Testis (tissue), 2 donors: ENCODE measurements at regions not wholly inside any gene's neighbourhood (a gene's known extent, or its start where the extent isn't known, plus 50 kb on each side); places are given as distances from the start of the nearest gene placed in this dataset.

Experiments used
- POLR2A ChIP-seq: fragments of 450-650 bp; IDR thresholded peaks from one replicate; pipeline ENCODE4 v1.6.1; 2017; ENCODE audit warnings: antibody characterized with exemption, mild to moderate bottlenecking, moderate library complexity
- TF ChIP-seq, protein P1 (sequence below), 3 experiments: fragments of 450-650 bp in 2 of 3; fragments of 200-600 bp in 1 of 3; sonication (generic) in 1 of 3; IDR thresholded peaks; one replicate each; pipeline ENCODE4 v1.5.1; 2016 to 2019; ENCODE audit warnings: antibody characterized with exemption in 3 of 3, mild to moderate bottlenecking in 2 of 3, moderate library complexity in 1 of 3

GRCh38 chr20:53692465-53693067, 98.9 kb upstream of the ZNF217 start:
- TF ChIP-seq, protein P1, sequence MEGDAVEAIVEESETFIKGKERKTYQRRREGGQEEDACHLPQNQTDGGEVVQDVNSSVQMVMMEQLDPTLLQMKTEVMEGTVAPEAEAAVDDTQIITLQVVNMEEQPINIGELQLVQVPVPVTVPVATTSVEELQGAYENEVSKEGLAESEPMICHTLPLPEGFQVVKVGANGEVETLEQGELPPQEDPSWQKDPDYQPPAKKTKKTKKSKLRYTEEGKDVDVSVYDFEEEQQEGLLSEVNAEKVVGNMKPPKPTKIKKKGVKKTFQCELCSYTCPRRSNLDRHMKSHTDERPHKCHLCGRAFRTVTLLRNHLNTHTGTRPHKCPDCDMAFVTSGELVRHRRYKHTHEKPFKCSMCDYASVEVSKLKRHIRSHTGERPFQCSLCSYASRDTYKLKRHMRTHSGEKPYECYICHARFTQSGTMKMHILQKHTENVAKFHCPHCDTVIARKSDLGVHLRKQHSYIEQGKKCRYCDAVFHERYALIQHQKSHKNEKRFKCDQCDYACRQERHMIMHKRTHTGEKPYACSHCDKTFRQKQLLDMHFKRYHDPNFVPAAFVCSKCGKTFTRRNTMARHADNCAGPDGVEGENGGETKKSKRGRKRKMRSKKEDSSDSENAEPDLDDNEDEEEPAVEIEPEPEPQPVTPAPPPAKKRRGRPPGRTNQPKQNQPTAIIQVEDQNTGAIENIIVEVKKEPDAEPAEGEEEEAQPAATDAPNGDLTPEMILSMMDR (IDR thresholded peaks at IDR 0.05) = no peak
- TF ChIP-seq POLR2A = no peak
